ENCODE measurements at regions not wholly inside any gene's neighbourhood (a gene's known extent, or its start where the extent isn't known, plus 50 kb on each side); places are given as distances from the start of the nearest gene placed in this dataset.

GRCh38 chr6:81939766-81940165 is 187.3 kb upstream of the TENT5A start:
- H3K4me3 ChIP-seq (replicated peaks; ENCODE audit: low read depth, low read length): no peak overlapping the region
- no peak for DNase-seq (ENCODE audit: extremely low read depth, low read depth)
- no peak for TF ChIP-seq CTCF (IDR thresholded peaks at IDR 0.05; ENCODE audit: low read depth, low read length, missing control alignments)

GRCh38 chr6:81938991-81939732 is 186.7 kb upstream of the TENT5A start:
- DNase-seq (ENCODE audit: extremely low read depth, low read depth): no peak
- TF ChIP-seq CTCF (IDR thresholded peaks at IDR 0.05; ENCODE audit: low read depth, low read length, missing control alignments): no peak
- H3K4me3 ChIP-seq (replicated peaks; ENCODE audit: low read depth, low read length): no peak overlapping the region

GRCh38 chr6:81938014-81938856 is 185.8 kb upstream of the TENT5A start:
- no peak for TF ChIP-seq CTCF (IDR thresholded peaks at IDR 0.05; ENCODE audit: low read depth, low read length, missing control alignments)
- DNase-seq (ENCODE audit: extremely low read depth, low read depth): peak; percentile 93
- no peak overlapping the region for H3K4me3 ChIP-seq (replicated peaks; ENCODE audit: low read depth, low read length)

- peak; percentile 42 for DNase-seq (ENCODE audit: extremely low read depth, low read depth)
- no peak overlapping the region for H3K4me3 ChIP-seq (replicated peaks; ENCODE audit: low read depth, low read length)
- TF ChIP-seq CTCF (IDR thresholded peaks at IDR 0.05; ENCODE audit: low read depth, low read length, missing control alignments): no peak
These were observed 184.9 kb upstream of the TENT5A start for GRCh38 chr6:81937296-81937937.

GRCh38 chr6:81934936-81935335 is 182.5 kb upstream of the TENT5A start:
- H3K4me3 ChIP-seq (replicated peaks; ENCODE audit: low read depth, low read length): no peak overlapping the region
- TF ChIP-seq CTCF (IDR thresholded peaks at IDR 0.05; ENCODE audit: low read depth, low read length, missing control alignments): no peak
- no peak for DNase-seq (ENCODE audit: extremely low read depth, low read depth)

GRCh38 chr6:81933608-81934051 is 181.1 kb upstream of the TENT5A start:
- no peak for DNase-seq (ENCODE audit: extremely low read depth, low read depth)

More at GRCh38 chr6:81933608-81934051, 181.1 kb upstream of the TENT5A start:
- TF ChIP-seq CTCF (IDR thresholded peaks at IDR 0.05; ENCODE audit: low read depth, low read length, missing control alignments): no peak
- no peak overlapping the region for H3K4me3 ChIP-seq (replicated peaks; ENCODE audit: low read depth, low read length)
